GM12864 (cell line): ENCODE measurements at regions not wholly inside any gene's neighbourhood (a gene's known extent, or its start where the extent isn't known, plus 50 kb on each side); places are given as distances from the start of the nearest gene placed in this dataset.

Experiments used
- DNase-seq: peaks from one replicate; pipeline ENCODE4 v3.0.0-alpha.2; 2011; ENCODE audit warnings: low read depth
- H3K4me3 ChIP-seq: 2 replicates; pipeline ENCODE4 v1.5.1; 2011; ENCODE audit warnings: mild to moderate bottlenecking, low read depth, low read length, control low read depth
- TF ChIP-seq, protein P1 (sequence below): IDR thresholded peaks from 2 replicates; pipeline ENCODE4 v1.5.1; 2011; ENCODE audit warnings: low read depth, mild to moderate bottlenecking, moderate library complexity, low read length, control low read depth, inconsistent platforms; ENCODE audit errors: missing control alignments

DNA sequence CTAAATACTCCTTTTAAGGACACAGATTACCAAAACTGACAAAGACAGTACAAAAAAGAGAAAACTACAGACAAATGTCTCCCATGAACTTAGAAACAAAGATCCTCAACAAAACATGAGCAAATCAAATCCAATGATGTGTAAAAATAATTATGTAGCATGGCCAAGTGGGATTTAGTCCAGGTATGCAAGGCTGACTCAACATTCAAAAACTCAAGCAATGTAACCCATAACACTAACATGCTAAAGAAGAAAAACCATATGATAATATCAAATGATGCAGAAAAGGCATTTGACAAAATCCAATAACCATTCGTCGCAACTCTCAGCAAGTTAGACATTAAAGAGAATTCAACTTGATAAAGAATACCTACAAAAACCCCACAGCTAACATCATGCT, 239.0 kb upstream of the KLHL29 start:
- no peak overlapping the region for H3K4me3 ChIP-seq
- TF ChIP-seq, protein P1, sequence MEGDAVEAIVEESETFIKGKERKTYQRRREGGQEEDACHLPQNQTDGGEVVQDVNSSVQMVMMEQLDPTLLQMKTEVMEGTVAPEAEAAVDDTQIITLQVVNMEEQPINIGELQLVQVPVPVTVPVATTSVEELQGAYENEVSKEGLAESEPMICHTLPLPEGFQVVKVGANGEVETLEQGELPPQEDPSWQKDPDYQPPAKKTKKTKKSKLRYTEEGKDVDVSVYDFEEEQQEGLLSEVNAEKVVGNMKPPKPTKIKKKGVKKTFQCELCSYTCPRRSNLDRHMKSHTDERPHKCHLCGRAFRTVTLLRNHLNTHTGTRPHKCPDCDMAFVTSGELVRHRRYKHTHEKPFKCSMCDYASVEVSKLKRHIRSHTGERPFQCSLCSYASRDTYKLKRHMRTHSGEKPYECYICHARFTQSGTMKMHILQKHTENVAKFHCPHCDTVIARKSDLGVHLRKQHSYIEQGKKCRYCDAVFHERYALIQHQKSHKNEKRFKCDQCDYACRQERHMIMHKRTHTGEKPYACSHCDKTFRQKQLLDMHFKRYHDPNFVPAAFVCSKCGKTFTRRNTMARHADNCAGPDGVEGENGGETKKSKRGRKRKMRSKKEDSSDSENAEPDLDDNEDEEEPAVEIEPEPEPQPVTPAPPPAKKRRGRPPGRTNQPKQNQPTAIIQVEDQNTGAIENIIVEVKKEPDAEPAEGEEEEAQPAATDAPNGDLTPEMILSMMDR = no peak
- no peak for DNase-seq

DNA sequence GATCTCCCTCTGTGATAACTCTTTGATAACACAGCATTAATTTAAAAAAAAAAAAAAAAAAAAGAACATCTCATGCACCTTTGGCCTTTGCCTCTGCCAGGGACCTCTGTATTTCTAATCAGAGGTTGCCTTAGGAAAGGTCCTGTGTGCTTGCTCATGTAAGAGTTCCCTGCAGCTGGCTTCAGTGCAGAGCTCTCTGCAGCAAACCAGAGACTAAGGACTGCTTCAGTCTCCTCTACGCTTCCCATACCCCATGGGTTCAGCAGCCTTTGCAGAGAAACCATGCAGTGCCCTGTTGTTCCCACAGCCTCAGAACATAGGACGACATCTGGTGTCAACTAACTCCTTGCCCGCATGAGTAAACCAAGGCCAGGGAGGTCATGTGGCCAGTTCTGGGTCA, 236.6 kb upstream of the KLHL29 start:
- DNase-seq = no peak
- TF ChIP-seq, protein P1 = no peak
- H3K4me3 ChIP-seq = no peak overlapping the region

DNA sequence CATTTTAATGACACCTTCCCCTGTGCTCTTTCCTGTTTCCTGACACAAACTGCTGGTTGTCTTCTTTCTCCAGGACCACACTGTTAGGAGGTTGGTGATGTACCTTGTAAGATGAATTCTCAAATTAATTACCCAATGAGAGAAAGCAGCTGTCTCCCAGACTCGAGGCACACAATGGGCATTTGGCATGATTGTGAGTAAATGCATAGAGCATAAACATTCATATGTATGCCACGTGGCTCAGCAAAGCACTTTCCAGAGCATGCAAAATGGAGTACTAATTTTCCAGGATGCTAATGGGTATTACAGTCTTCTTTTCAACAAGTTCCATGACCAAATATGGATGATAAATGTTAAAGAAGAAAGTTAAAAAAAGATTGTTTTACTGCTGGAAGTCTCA, 235.2 kb upstream of the KLHL29 start:
- no peak for DNase-seq
- no peak overlapping the region for H3K4me3 ChIP-seq
- TF ChIP-seq, protein P1 = no peak

DNA sequence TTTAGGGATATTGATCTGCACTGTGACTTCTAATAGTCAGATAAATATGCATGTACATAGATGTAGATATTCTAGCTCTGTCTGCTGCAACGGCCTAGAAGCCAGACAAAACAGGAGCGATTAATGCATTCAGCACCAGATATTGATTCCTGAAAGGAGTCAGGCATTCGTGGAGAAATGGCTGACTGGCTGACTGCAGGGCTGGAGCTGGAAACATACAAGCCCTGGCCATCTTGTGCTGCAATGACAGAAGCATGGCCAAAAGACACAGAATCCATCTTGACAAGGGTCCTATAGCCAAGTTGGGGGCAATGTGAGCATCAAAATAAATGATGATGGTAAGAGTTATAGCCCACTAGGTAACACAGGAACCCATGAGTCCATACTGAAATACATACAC, 231.5 kb upstream of the KLHL29 start:
- DNase-seq = no peak
- no peak overlapping the region for H3K4me3 ChIP-seq
- TF ChIP-seq, protein P1 = no peak

DNA sequence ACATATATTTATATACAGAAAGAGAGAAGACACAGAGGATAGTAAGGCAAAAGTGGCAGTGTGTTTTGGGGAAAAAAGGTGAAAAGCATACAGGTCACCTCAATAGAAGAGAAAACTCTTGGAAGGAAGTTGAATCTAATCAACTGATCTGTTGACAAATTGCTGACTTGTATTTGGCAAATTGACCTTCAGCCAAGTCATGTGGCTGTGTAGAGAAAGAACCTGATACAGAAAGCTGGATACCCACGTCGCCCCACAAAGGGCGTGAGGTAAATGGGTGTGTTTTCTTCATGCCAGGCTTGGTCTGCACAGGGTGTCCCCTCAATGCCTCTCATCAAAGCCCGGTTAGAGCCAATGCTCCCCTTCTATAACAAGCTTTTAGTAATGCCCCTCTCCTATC, 230.0 kb upstream of the KLHL29 start:
- TF ChIP-seq, protein P1 = no peak
- H3K4me3 ChIP-seq = no peak overlapping the region
- DNase-seq = no peak

DNA sequence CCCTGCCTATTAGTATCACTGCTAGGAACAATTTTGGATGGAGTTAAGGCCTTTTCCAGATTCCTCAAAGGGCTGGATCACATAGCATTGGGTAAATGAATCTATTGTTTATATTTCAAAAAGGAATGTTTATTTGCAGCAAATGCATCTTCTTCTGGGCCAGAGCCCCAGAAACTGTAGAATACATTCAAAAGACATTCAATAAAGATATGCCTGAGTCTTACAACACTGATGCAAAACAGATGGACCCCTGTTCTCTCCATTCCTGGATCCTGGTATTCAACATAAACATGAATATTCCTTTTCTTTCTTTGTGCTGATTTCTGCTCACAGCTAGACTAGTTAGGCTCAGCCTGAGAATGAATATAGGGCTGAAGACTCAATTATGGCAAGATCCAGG, 227.2 kb upstream of the KLHL29 start:
- no peak for DNase-seq
- H3K4me3 ChIP-seq = no peak overlapping the region
- TF ChIP-seq, protein P1 = no peak

DNA sequence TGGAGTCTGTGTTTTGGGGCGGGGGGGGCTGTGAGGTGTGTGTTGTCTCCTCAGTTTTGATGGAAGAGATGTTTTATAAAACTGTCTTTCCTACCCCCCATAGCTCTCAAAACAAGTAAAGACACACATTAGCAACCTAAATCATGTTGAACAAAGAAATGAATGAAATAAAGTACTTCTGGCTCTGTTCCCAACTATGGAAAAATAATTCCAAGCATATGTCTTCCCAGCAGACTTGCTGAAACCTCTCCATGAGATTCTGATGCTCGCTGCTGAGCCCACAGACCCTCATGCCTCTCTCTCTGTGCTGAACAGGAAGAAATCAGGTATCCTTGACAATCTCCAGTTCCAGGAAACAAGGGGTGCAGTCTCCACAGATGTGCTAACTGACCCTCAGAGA, 226.7 kb upstream of the KLHL29 start:
- DNase-seq = no peak
- TF ChIP-seq, protein P1 = no peak
- H3K4me3 ChIP-seq = no peak overlapping the region
